22Rv1 (cell line): ENCODE measurements at regions not wholly inside any gene's neighbourhood (a gene's known extent, or its start where the extent isn't known, plus 50 kb on each side); places are given as distances from the start of the nearest gene placed in this dataset.

Source experiments
- ZFX ChIP-seq: fragments of 450-650 bp; IDR thresholded peaks from 2 replicates; pipeline ENCODE4 v1.6.1; 2017; ENCODE audit warnings: antibody characterized with exemption, borderline replicate concordance
- TF ChIP-seq, protein P1 (sequence below): fragments of 450-650 bp; IDR thresholded peaks from 2 replicates; pipeline ENCODE4 v1.5.1; 2017; ENCODE audit warnings: mild to moderate bottlenecking

DNA sequence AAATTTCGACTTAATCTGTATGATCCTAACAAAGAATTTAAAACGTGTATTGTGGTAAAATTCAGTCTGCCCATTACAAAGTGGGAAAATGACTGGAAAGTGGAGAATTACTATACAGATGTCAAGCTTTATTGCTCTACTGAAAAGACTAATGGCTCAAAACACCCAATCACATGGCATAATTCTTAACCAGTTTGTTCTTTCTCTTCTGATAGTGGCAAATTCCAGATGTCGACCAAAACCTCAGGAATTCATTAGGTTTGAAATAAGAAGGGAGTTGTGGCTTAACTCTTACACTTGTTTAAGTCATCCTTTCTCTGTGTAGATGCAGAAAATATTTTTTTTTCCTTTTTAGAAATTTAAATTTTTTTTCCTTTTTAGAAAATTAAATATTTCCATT is 1254.9 kb upstream of the LRRN3 start:
- TF ChIP-seq, protein P1, sequence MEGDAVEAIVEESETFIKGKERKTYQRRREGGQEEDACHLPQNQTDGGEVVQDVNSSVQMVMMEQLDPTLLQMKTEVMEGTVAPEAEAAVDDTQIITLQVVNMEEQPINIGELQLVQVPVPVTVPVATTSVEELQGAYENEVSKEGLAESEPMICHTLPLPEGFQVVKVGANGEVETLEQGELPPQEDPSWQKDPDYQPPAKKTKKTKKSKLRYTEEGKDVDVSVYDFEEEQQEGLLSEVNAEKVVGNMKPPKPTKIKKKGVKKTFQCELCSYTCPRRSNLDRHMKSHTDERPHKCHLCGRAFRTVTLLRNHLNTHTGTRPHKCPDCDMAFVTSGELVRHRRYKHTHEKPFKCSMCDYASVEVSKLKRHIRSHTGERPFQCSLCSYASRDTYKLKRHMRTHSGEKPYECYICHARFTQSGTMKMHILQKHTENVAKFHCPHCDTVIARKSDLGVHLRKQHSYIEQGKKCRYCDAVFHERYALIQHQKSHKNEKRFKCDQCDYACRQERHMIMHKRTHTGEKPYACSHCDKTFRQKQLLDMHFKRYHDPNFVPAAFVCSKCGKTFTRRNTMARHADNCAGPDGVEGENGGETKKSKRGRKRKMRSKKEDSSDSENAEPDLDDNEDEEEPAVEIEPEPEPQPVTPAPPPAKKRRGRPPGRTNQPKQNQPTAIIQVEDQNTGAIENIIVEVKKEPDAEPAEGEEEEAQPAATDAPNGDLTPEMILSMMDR, result no peak
- no peak for TF ChIP-seq ZFX
